ENCODE measurements at regions not wholly inside any gene's neighbourhood (a gene's known extent, or its start where the extent isn't known, plus 50 kb on each side); places are given as distances from the start of the nearest gene placed in this dataset.
"Not testable (repeated sequence)": the region's sequence is repeated elsewhere in the genome, so short reads cannot be mapped to it uniquely, and the experiment has no call there.

DNA sequence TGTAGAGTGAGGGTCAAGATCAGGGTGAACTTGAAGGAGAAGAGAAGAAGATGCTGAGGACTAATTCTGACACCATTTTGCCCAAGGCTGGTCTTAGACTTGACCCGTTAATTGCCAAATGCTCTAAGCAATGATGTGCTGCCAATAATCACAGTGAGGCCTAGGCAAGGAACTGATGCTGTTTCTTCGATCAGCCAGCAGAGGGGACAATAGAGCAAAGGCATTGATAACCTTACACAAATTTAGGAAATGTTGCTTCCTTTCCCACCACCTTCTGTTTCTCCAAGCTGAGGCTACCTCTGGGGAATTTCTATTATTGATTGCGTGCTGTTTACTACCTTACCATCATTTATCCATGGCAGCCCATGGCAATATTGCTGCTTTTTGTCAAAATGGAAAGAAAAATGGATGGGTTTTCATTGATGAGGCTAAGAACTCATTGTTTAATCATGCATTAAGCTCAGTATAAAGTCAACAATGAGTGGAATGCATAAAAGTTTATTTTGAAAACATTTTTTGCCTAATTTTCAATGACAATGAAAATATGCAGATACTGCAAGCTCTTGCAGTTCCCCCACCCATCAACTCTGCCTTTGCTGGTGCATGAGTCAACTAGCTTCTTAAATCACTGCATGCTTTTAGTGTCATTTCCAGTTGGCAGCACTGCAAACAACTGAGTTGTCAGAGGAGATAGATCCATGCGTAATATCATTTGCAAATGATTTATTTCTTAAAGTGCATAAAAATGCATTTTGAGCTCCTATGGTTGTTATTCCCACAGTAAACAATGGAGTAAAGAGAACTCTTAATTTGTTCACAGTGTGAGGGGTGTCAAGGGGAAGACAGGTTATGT lies 116.4 kb upstream of the NYAP2 start:
- peaks cover 3% of the 10 kb centered on the region for H3K9me3 Mint-ChIP-seq
- peaks cover 6% of the 10 kb centered on the region for H3K4me1 Mint-ChIP-seq
- no peak overlapping the region for H3K4me3 Mint-ChIP-seq
- H3K36me3 Mint-ChIP-seq = no peaks in the 10 kb centered on the region
- H3K27me3 Mint-ChIP-seq = no peaks in the 10 kb centered on the region
- H3K27ac Mint-ChIP-seq = no peak overlapping the region
- ATAC-seq = peak; percentile 50

GRCh38 chr2:225276207-225276606 lies 123.3 kb upstream of the NYAP2 start:
- Mint-ChIP-seq H3K4me3 (no peak overlapping the region), H3K4me1 (peaks cover 33% of the 10 kb centered on the region), H3K27ac (no peak overlapping the region), H3K9me3 (peaks cover 9% of the 10 kb centered on the region), H3K36me3 (peaks cover 7% of the 10 kb centered on the region), H3K27me3 (no peaks in the 10 kb centered on the region)
- ATAC-seq = peak; percentile 89

- no peak overlapping the region for H3K4me3 Mint-ChIP-seq
- H3K27me3 Mint-ChIP-seq = no peaks in the 10 kb centered on the region
- peaks cover 9% of the 10 kb centered on the region for H3K9me3 Mint-ChIP-seq
- peaks cover 40% of the 10 kb centered on the region for H3K4me1 Mint-ChIP-seq
- no peak overlapping the region for H3K27ac Mint-ChIP-seq
- ATAC-seq = no peak
- H3K36me3 Mint-ChIP-seq = peaks cover 7% of the 10 kb centered on the region
These were observed 124.1 kb upstream of the NYAP2 start for GRCh38 chr2:225275443-225275842.

DNA sequence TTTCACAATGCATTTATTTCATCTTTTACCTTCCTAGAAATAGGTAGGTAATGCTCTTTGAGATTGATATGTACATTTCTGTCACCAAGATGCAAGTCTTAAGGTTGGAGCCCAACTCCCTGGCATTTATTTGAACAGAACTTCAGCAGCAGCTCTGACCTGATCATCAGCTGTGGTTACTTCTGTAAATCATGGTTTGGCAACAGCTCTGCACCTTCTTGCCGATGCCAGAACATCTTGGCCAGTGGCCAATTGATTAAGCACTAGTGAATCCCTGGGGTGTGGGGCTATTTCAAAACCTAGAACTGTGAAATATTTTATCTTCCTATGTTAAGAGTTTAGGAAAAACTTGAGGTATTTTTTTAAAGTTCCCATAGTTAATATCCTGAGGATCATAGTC lies 124.8 kb upstream of the NYAP2 start:
- no peak overlapping the region for H3K27ac Mint-ChIP-seq
- H3K4me3 Mint-ChIP-seq = no peak overlapping the region
- no peak for ATAC-seq

DNA sequence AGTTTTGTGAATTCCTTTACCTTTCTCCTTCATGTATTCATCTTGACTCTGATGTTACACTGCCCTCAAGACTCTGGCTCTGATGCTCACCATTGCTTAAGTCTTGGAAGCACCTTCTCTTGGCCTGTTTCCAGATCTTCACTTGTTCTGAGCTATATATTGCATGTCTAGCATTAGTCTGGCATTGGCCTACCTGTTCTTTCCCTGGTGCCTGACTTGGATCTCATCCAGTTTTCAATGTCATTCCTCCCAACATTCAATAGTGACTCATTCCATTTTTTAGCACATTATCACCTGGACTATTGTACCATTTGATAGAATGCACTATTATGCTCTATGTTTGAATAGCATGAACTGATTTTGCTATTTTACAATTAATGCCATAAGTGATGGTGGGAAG lies 127.3 kb upstream of the NYAP2 start:
- ATAC-seq = no peak
- H3K27ac Mint-ChIP-seq = no peak overlapping the region
- no peaks in the 10 kb centered on the region for H3K27me3 Mint-ChIP-seq
- H3K9me3 Mint-ChIP-seq = peaks cover under 1% of the 10 kb centered on the region
- no peak overlapping the region for H3K4me3 Mint-ChIP-seq
- peaks cover under 1% of the 10 kb centered on the region for H3K36me3 Mint-ChIP-seq
- peaks cover 38% of the 10 kb centered on the region for H3K4me1 Mint-ChIP-seq

More for the DNA sequence above, 124.8 kb upstream of the NYAP2 start:
- peaks cover 7% of the 10 kb centered on the region for H3K36me3 Mint-ChIP-seq
- H3K9me3 Mint-ChIP-seq = peaks cover 7% of the 10 kb centered on the region
- peaks cover 45% of the 10 kb centered on the region for H3K4me1 Mint-ChIP-seq
- no peaks in the 10 kb centered on the region for H3K27me3 Mint-ChIP-seq

- Mint-ChIP-seq H3K27me3 (no peaks in the 10 kb centered on the region), H3K4me3 (no peak overlapping the region), H3K27ac (peak overlapping the region; percentile 46), H3K9me3 (no peaks in the 10 kb centered on the region), H3K4me1 (peaks cover 32% of the 10 kb centered on the region), H3K36me3 (no peaks in the 10 kb centered on the region)
- peak; percentile 99 for ATAC-seq
These were observed 128.6 kb upstream of the NYAP2 start for GRCh38 chr2:225270861-225271260.

GRCh38 chr2:225270053-225270452 lies 129.5 kb upstream of the NYAP2 start:
- Mint-ChIP-seq H3K27ac (no peak overlapping the region), H3K9me3 (no peaks in the 10 kb centered on the region), H3K4me3 (no peak overlapping the region), H3K36me3 (no peaks in the 10 kb centered on the region), H3K27me3 (no peaks in the 10 kb centered on the region), H3K4me1 (peaks cover 26% of the 10 kb centered on the region)
- ATAC-seq = peak; percentile 65

DNA sequence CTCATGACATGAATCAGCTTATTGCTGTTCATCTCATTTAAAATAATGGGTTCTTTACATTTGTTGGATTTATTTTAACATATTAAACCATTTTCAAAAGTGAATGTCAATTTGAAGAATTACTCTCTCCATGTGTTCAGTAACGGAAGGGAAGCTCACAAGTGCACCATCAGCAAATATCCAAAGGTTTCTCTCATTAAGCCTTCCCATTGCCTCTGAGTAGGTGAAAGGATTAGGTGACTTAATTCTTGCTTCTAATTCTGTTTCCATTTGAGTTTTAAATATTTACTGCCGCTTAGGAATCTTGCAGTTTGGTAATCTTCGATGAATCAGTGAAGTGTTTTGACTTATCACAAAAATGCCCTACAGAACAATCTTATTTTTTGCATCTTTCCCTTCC lies 145.1 kb upstream of the NYAP2 start:
- H3K27ac Mint-ChIP-seq = no peak overlapping the region
- H3K4me3 Mint-ChIP-seq = no peak overlapping the region
- H3K36me3 Mint-ChIP-seq = no peaks in the 10 kb centered on the region
- peaks cover 7% of the 10 kb centered on the region for H3K9me3 Mint-ChIP-seq
- no peaks in the 10 kb centered on the region for H3K4me1 Mint-ChIP-seq
- H3K27me3 Mint-ChIP-seq = peaks cover 26% of the 10 kb centered on the region
- no peak for ATAC-seq

DNA sequence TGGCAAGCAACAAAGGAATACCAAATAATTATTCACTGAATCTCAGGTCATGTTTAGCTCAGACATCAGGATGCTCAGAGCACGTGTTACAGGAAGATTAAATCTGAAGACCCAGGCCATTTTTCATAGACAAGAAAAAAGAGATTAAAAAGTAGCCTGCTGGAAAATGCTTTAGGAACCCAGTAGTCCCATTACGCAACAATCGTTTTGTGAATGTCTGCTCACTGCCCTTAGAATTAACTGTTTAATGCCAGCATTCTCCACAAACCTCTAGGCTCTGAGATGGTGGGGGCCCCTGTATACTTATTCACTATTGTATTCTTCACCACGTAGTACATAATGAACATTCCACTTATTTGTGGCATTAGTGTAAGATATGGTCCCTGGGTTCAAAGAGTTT lies 154.6 kb upstream of the NYAP2 start:
- no peaks in the 10 kb centered on the region for H3K36me3 Mint-ChIP-seq
- H3K9me3 Mint-ChIP-seq = no peaks in the 10 kb centered on the region
- H3K4me1 Mint-ChIP-seq = no peaks in the 10 kb centered on the region
- H3K27ac Mint-ChIP-seq = no peak overlapping the region
- no peak for ATAC-seq
- no peak overlapping the region for H3K4me3 Mint-ChIP-seq
- H3K27me3 Mint-ChIP-seq = no peaks in the 10 kb centered on the region

DNA sequence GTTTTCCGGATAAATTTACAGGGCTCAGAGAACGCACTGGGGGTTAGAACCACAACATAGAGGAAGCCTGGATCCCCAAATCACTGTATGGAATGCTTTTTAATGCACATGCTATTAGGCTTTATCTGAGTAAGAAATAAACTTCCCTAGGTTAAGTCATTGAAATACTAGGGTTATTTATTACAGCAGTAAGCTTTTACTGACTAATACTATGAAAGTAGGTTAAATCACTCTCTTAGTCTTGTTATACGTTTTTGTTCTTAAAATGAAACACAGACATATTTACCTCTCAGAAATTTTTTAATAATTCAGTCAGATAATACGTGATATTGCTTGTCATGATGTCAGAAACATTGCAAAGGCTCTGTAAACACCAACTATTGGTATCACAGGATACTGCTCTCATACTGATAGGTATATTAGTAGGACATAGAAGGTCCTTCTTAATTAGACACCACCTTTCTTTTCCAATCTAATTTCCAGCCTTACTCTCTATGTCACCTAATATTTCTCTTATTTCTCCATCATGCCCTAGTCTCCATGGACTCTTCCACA lies 162.7 kb upstream of the NYAP2 start:
- no peaks in the 10 kb centered on the region for H3K4me1 Mint-ChIP-seq
- peaks cover 6% of the 10 kb centered on the region for H3K9me3 Mint-ChIP-seq
- H3K4me3 Mint-ChIP-seq = no peak overlapping the region
- H3K27me3 Mint-ChIP-seq = no peaks in the 10 kb centered on the region
- H3K36me3 Mint-ChIP-seq = no peaks in the 10 kb centered on the region
- H3K27ac Mint-ChIP-seq = no peak overlapping the region
- ATAC-seq = no peak

DNA sequence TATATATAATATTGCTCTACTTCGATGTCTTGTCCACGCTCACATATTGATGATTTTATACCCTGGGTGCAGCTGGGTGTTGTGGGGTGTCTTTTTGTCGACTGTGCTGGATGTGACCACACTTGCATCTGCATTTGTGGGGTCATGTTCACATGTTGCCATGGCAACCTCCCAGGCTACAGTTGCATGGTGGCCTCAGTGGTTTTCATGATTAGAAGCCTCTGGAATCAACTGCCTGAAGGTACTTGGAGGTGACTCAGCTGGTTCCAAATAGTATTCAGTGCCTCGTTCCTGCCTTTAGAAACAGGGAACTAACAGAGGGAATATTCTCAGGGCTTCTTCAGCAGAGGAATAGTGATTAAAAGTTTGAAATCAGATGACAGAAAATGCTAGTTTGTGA lies 166.3 kb upstream of the NYAP2 start:
- Mint-ChIP-seq H3K4me1 (peaks cover 10% of the 10 kb centered on the region), H3K4me3 (no peak overlapping the region), H3K9me3 (peaks cover 6% of the 10 kb centered on the region), H3K27ac (no peak overlapping the region), H3K27me3 (no peaks in the 10 kb centered on the region), H3K36me3 (no peaks in the 10 kb centered on the region)
- no peak for ATAC-seq

DNA sequence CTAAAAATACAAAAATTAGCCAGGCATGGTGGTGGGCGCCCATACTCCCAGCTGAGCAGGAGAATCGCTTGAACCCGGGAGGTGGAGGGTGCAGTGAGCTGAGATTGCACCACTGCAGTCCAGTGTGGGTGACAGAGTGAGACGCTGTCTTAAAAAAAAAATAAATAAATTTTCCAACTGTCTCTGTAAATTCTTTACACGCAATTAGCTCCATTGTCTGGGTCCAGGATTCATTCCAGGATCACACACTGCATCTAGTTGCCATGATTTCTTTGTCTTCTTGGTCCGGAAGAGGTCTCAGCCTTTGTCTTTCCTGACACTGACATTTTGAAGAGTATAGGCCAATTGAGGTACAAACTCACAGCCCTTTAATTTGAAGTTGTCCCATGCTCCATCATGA lies 167.6 kb upstream of the NYAP2 start:
- Mint-ChIP-seq H3K27me3 (no peaks in the 10 kb centered on the region), H3K4me3 (no peak overlapping the region), H3K36me3 (no peaks in the 10 kb centered on the region), H3K9me3 (no peaks in the 10 kb centered on the region), H3K27ac (no peak overlapping the region), H3K4me1 (peaks cover 10% of the 10 kb centered on the region)
- ATAC-seq = no peak

DNA sequence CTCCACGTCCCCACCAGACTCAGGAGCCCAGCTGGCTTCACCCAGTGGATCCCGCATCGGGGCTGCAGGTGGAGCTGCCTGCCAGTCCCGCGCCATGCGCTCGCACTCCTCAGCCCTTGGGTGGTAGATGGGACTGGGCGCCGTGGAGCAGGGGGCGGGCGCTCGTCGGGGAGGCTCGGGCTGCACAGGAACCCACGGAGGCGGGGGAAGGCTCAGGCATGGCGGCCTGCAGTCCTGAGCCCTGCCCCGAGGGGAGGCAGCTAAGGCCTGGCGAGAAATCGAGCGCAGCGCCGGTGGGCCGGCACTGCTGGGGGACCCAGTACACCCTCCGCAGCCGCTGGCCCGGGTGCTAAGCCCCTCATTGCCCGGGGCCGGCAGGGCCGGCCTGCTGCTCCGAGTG lies 170.2 kb upstream of the NYAP2 start:
- H3K27me3 Mint-ChIP-seq, ATAC-seq, H3K27ac Mint-ChIP-seq, H3K36me3 Mint-ChIP-seq, H3K4me3 Mint-ChIP-seq, H3K9me3 Mint-ChIP-seq: not testable (repeated sequence)
- H3K4me1 Mint-ChIP-seq = peaks cover 10% of the 10 kb centered on the region

DNA sequence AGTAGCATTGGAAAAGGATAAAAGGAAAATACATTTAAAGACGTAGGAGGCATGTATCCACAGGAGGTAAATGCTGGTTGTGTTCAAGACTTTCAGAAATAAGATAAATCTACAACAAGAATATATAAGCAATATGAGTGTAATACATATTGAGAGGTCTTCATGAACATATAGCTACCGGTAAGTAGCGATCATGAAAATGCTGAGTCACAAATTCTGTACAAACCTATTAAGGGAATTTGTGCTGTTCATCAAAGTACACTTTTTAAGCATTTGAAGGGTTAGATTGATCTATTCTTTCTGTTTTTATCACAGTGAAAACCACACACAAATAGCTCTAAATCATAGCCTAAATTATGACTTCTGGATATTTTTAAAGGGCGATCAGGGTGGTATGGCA lies 173.1 kb upstream of the NYAP2 start:
- Mint-ChIP-seq H3K36me3 (no peaks in the 10 kb centered on the region), H3K27ac (no peak overlapping the region), H3K4me1 (peaks cover 10% of the 10 kb centered on the region), H3K9me3 (no peaks in the 10 kb centered on the region), H3K27me3 (no peaks in the 10 kb centered on the region), H3K4me3 (no peak overlapping the region)
- ATAC-seq = no peak

DNA sequence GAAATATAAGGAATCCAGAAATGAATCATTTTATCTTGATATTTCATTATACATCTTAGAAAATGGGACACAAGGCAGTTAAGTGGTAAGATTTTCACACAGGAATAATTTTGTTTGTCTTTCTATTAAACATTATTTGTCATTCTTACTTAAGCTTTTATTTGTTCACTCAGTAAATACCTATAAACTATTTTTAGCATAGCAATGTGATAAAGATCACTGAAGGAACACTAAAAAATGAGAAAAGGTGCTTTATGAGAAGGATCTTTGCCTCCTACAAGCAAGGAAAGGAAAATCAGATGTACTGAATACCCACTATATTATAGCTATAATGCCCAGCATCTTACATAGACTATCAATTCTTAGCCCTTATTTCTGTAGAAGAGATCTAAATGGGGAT lies 176.2 kb upstream of the NYAP2 start:
- H3K27me3 Mint-ChIP-seq = no peaks in the 10 kb centered on the region
- no peak for ATAC-seq
- no peaks in the 10 kb centered on the region for H3K9me3 Mint-ChIP-seq
- no peak overlapping the region for H3K4me3 Mint-ChIP-seq
- no peak overlapping the region for H3K27ac Mint-ChIP-seq
- no peaks in the 10 kb centered on the region for H3K36me3 Mint-ChIP-seq
- H3K4me1 Mint-ChIP-seq = no peaks in the 10 kb centered on the region

GRCh38 chr2:225207471-225207870 lies 165.2 kb upstream of the DOCK10 start:
- H3K36me3 Mint-ChIP-seq = peaks cover 6% of the 10 kb centered on the region
- no peak for ATAC-seq
- H3K4me3 Mint-ChIP-seq = no peak overlapping the region
- H3K4me1 Mint-ChIP-seq = no peaks in the 10 kb centered on the region
- H3K9me3 Mint-ChIP-seq = peaks cover 4% of the 10 kb centered on the region
- no peaks in the 10 kb centered on the region for H3K27me3 Mint-ChIP-seq
- no peak overlapping the region for H3K27ac Mint-ChIP-seq
